Neural cell (in vitro differentiated cells): ENCODE measurements at regions not wholly inside any gene's neighbourhood (a gene's known extent, or its start where the extent isn't known, plus 50 kb on each side); places are given as distances from the start of the nearest gene placed in this dataset.

ENCODE experiments used
- SMC3 ChIP-seq: fragments of 450-650 bp; conservative IDR thresholded peaks from 2 replicates; pipeline ENCODE4 v1.6.1; 2014; ENCODE audit warnings: antibody characterized with exemption, mild to moderate bottlenecking, moderate library complexity; ENCODE audit not compliant: poor library complexity
- TF ChIP-seq, protein P1 (sequence below): fragments of 450-650 bp; IDR thresholded peaks from 2 replicates; pipeline ENCODE4 v1.5.1; 2014; ENCODE audit warnings: antibody characterized with exemption, mild to moderate bottlenecking, moderate library complexity; ENCODE audit not compliant: poor library complexity, severe bottlenecking

- TF ChIP-seq, protein P1, sequence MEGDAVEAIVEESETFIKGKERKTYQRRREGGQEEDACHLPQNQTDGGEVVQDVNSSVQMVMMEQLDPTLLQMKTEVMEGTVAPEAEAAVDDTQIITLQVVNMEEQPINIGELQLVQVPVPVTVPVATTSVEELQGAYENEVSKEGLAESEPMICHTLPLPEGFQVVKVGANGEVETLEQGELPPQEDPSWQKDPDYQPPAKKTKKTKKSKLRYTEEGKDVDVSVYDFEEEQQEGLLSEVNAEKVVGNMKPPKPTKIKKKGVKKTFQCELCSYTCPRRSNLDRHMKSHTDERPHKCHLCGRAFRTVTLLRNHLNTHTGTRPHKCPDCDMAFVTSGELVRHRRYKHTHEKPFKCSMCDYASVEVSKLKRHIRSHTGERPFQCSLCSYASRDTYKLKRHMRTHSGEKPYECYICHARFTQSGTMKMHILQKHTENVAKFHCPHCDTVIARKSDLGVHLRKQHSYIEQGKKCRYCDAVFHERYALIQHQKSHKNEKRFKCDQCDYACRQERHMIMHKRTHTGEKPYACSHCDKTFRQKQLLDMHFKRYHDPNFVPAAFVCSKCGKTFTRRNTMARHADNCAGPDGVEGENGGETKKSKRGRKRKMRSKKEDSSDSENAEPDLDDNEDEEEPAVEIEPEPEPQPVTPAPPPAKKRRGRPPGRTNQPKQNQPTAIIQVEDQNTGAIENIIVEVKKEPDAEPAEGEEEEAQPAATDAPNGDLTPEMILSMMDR = no peak
- no peak for TF ChIP-seq SMC3
Observed at GRCh38 chr1:214740471-214740870, 137.5 kb downstream of the CENPF start.
